ENCODE measurements at regions not wholly inside any gene's neighbourhood (a gene's known extent, or its start where the extent isn't known, plus 50 kb on each side); places are given as distances from the start of the nearest gene placed in this dataset.

GRCh38 chr18:27467073-27467472 is 282.0 kb upstream of the CHST9 start:
- peaks cover 4 to 14% of the 10 kb centered on the region in 2 donors for H3K9me3 Mint-ChIP-seq
- no peak for ATAC-seq
- no peak overlapping the region for H3K27ac Mint-ChIP-seq
- no peaks in the 10 kb centered on the region for H3K36me3 Mint-ChIP-seq
- no peak for DNase-seq (ENCODE audit: low spot score in 2 of 2)

- H3K36me3 Mint-ChIP-seq, result no peaks in the 10 kb centered on the region
- peaks cover 0 to 5% of the 10 kb centered on the region in 2 donors for H3K9me3 Mint-ChIP-seq
- no peak for ATAC-seq
- no peak for DNase-seq (ENCODE audit: low spot score in 2 of 2)
- no peak overlapping the region for H3K27ac Mint-ChIP-seq
Observed at GRCh38 chr18:27461957-27462356, 276.8 kb upstream of the CHST9 start.

GRCh38 chr18:27449104-27449503 is 264.0 kb upstream of the CHST9 start:
- ATAC-seq (no peak), DNase-seq (ENCODE audit: low spot score in 2 of 2) (no peak)
- peaks cover 0 to 5% of the 10 kb centered on the region in 2 donors for H3K36me3 Mint-ChIP-seq
- H3K27ac Mint-ChIP-seq, result no peak overlapping the region
- H3K9me3 Mint-ChIP-seq, result peaks cover 15 to 18% of the 10 kb centered on the region in 2 donors

GRCh38 chr18:27447930-27448329 is 262.8 kb upstream of the CHST9 start:
- no peak for DNase-seq (ENCODE audit: low spot score in 2 of 2)
- Mint-ChIP-seq H3K9me3 (peaks cover 10 to 11% of the 10 kb centered on the region in 2 donors), H3K27ac (no peak overlapping the region), H3K36me3 (peaks cover 0 to 2% of the 10 kb centered on the region in 2 donors)
- no peak for ATAC-seq

GRCh38 chr18:27447451-27447881 is 262.4 kb upstream of the CHST9 start:
- Mint-ChIP-seq H3K27ac (no peak overlapping the region), H3K9me3 (peaks cover 9 to 10% of the 10 kb centered on the region in 2 donors), H3K36me3 (no peaks in the 10 kb centered on the region)
- DNase-seq (ENCODE audit: low spot score in 2 of 2), result no peak
- ATAC-seq, result no peak

- Mint-ChIP-seq H3K27ac (no peak overlapping the region), H3K36me3 (peaks cover 0 to 12% of the 10 kb centered on the region in 2 donors), H3K9me3 (peaks cover 16 to 23% of the 10 kb centered on the region in 2 donors)
- ATAC-seq, result no peak
- DNase-seq (ENCODE audit: low spot score in 2 of 2), result no peak
Observed at GRCh38 chr18:27430595-27430994, 245.5 kb upstream of the CHST9 start.

GRCh38 chr18:27428716-27429475 is 243.8 kb upstream of the CHST9 start:
- ATAC-seq (no peak), DNase-seq (ENCODE audit: low spot score in 2 of 2) (no peak)
- Mint-ChIP-seq H3K36me3 (peaks cover 0 to 12% of the 10 kb centered on the region in 2 donors), H3K9me3 (peaks cover 15 to 21% of the 10 kb centered on the region in 2 donors), H3K27ac (no peak overlapping the region)

- H3K9me3 Mint-ChIP-seq, result peaks cover 15 to 21% of the 10 kb centered on the region in 2 donors
- no peak overlapping the region for H3K27ac Mint-ChIP-seq
- H3K36me3 Mint-ChIP-seq, result peaks cover 0 to 12% of the 10 kb centered on the region in 2 donors
- ATAC-seq (no peak), DNase-seq (ENCODE audit: low spot score in 2 of 2) (no peak)
Observed at GRCh38 chr18:27428120-27428519, 243.0 kb upstream of the CHST9 start.

- H3K9me3 Mint-ChIP-seq, result peaks cover 18 to 19% of the 10 kb centered on the region in 2 donors
- ATAC-seq (no peak), DNase-seq (ENCODE audit: low spot score in 2 of 2) (no peak)
- no peaks in the 10 kb centered on the region for H3K36me3 Mint-ChIP-seq
- H3K27ac Mint-ChIP-seq, result no peak overlapping the region
Observed at GRCh38 chr18:27423581-27423980, 238.5 kb upstream of the CHST9 start.

- Mint-ChIP-seq H3K9me3 (peaks cover 18 to 20% of the 10 kb centered on the region in 2 donors), H3K27ac (no peak overlapping the region), H3K36me3 (no peaks in the 10 kb centered on the region)
- DNase-seq (ENCODE audit: low spot score in 2 of 2) (no peak), ATAC-seq (no peak)
Observed at GRCh38 chr18:27419646-27420045, 234.5 kb upstream of the CHST9 start.

- Mint-ChIP-seq H3K9me3 (peaks cover 18 to 23% of the 10 kb centered on the region in 2 donors), H3K36me3 (peaks cover 0 to 6% of the 10 kb centered on the region in 2 donors), H3K27ac (no peak overlapping the region)
- ATAC-seq (no peak), DNase-seq (ENCODE audit: low spot score in 2 of 2) (no peak)
Observed at GRCh38 chr18:27415495-27415894, 230.4 kb upstream of the CHST9 start.

- H3K36me3 Mint-ChIP-seq, result peaks cover 0 to 6% of the 10 kb centered on the region in 2 donors
- ATAC-seq (no peak), DNase-seq (ENCODE audit: low spot score in 2 of 2) (no peak)
- no peak overlapping the region for H3K27ac Mint-ChIP-seq
- peaks cover 18 to 20% of the 10 kb centered on the region in 2 donors for H3K9me3 Mint-ChIP-seq
Observed at GRCh38 chr18:27414682-27415081, 229.6 kb upstream of the CHST9 start.

GRCh38 chr18:27413495-27414401 is 228.6 kb upstream of the CHST9 start:
- DNase-seq (ENCODE audit: low spot score in 2 of 2) (no peak), ATAC-seq (no peak)
- H3K27ac Mint-ChIP-seq, result no peak overlapping the region
- peaks cover 18 to 20% of the 10 kb centered on the region in 2 donors for H3K9me3 Mint-ChIP-seq
- H3K36me3 Mint-ChIP-seq, result peaks cover 0 to 6% of the 10 kb centered on the region in 2 donors

- H3K36me3 Mint-ChIP-seq, result peaks cover 0 to 6% of the 10 kb centered on the region in 2 donors
- no peak for DNase-seq (ENCODE audit: low spot score in 2 of 2)
- no peak overlapping the region for H3K27ac Mint-ChIP-seq
- peaks cover 16 to 18% of the 10 kb centered on the region in 2 donors for H3K9me3 Mint-ChIP-seq
- no peak for ATAC-seq
Observed at GRCh38 chr18:27412556-27412955, 227.4 kb upstream of the CHST9 start.

GRCh38 chr18:27411911-27412310 is 226.8 kb upstream of the CHST9 start:
- DNase-seq (ENCODE audit: low spot score in 2 of 2), result no peak
- ATAC-seq, result no peak
- Mint-ChIP-seq H3K27ac (no peak overlapping the region), H3K36me3 (peaks cover 0 to 6% of the 10 kb centered on the region in 2 donors), H3K9me3 (peaks cover 16 to 18% of the 10 kb centered on the region in 2 donors)

GRCh38 chr18:27411013-27411412 is 225.9 kb upstream of the CHST9 start:
- Mint-ChIP-seq H3K36me3 (peaks cover 0 to 6% of the 10 kb centered on the region in 2 donors), H3K27ac (no peak overlapping the region), H3K9me3 (peaks cover 16 to 18% of the 10 kb centered on the region in 2 donors)
- no peak for DNase-seq (ENCODE audit: low spot score in 2 of 2)
- ATAC-seq, result no peak

GRCh38 chr18:27404855-27405254 is 219.7 kb upstream of the CHST9 start:
- no peak overlapping the region for H3K27ac Mint-ChIP-seq
- no peaks in the 10 kb centered on the region for H3K36me3 Mint-ChIP-seq
- DNase-seq (ENCODE audit: low spot score in 2 of 2), result no peak
- H3K9me3 Mint-ChIP-seq, result peaks cover 10 to 16% of the 10 kb centered on the region in 2 donors
- ATAC-seq, result no peak

Data from activated naive CD4-positive, alpha-beta T cell treated with anti-CD3 and anti-CD28 coated beads, Interleukin-2, amount 50 U/mL, for 72 hours (primary cell).